ENCODE measurements at regions not wholly inside any gene's neighbourhood (a gene's known extent, or its start where the extent isn't known, plus 50 kb on each side); places are given as distances from the start of the nearest gene placed in this dataset.

DNA sequence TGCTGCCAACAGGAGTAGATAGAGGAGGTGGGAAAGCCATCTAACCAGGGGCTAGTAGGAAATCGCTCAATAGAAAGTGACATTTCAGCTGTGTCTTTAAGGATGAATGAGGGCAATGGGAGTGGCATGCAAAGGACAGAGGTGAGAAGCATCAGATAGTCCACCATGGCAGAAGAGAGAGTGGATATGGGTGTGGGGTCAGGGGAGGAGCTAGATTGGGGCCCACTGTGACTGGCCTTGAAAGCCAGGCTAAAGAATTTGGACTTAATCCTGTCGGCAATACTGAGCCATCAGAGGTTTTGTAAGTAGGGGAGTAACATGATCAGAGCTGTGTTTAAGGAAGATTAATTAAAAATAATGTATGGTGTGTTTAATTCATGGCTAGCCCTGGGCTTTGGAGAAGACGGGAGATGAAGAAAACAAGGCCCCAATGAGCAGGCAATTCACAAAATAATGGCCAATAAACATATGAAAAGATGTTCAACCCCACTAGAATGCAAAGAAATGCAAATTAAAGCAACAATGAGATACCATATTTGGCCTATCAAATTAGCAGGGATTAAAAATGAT is 98.1 kb upstream of the PJA1 start:
- no peaks in the 10 kb centered on the region for H3K36me3 ChIP-seq (replicated peaks; ENCODE audit: low read depth, low read length)
- H3K4me3 ChIP-seq (ENCODE audit: low read length): no peak overlapping the region
- H2AFZ ChIP-seq (ENCODE audit: low read depth, low read length): no peak overlapping the region
- no peak overlapping the region for H3K27ac ChIP-seq (ENCODE audit: low read length)
- no peaks in the 10 kb centered on the region for H3K27me3 ChIP-seq (ENCODE audit: low read depth, low read length)
- no peak overlapping the region for H3K4me2 ChIP-seq (ENCODE audit: low read length)
- H3K9me3 ChIP-seq (ENCODE audit: insufficient read depth, low read length): no peaks in the 10 kb centered on the region
- no peaks in the 10 kb centered on the region for H4K20me1 ChIP-seq (ENCODE audit: insufficient read depth, low read length)
- H3K4me1 ChIP-seq (ENCODE audit: low read length): peaks cover 2% of the 10 kb centered on the region
- H3K9ac ChIP-seq (ENCODE audit: low read length): no peak overlapping the region
- no peaks in the 10 kb centered on the region for H3K79me2 ChIP-seq (ENCODE audit: low read length)
- no peak for TF ChIP-seq EZH2phosphoT487 (IDR thresholded peaks at IDR 0.05; ENCODE audit: low read depth)
- TF ChIP-seq, protein P1, sequence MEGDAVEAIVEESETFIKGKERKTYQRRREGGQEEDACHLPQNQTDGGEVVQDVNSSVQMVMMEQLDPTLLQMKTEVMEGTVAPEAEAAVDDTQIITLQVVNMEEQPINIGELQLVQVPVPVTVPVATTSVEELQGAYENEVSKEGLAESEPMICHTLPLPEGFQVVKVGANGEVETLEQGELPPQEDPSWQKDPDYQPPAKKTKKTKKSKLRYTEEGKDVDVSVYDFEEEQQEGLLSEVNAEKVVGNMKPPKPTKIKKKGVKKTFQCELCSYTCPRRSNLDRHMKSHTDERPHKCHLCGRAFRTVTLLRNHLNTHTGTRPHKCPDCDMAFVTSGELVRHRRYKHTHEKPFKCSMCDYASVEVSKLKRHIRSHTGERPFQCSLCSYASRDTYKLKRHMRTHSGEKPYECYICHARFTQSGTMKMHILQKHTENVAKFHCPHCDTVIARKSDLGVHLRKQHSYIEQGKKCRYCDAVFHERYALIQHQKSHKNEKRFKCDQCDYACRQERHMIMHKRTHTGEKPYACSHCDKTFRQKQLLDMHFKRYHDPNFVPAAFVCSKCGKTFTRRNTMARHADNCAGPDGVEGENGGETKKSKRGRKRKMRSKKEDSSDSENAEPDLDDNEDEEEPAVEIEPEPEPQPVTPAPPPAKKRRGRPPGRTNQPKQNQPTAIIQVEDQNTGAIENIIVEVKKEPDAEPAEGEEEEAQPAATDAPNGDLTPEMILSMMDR (IDR thresholded peaks at IDR 0.05; ENCODE audit: low read depth, low read length): no peak

DNA sequence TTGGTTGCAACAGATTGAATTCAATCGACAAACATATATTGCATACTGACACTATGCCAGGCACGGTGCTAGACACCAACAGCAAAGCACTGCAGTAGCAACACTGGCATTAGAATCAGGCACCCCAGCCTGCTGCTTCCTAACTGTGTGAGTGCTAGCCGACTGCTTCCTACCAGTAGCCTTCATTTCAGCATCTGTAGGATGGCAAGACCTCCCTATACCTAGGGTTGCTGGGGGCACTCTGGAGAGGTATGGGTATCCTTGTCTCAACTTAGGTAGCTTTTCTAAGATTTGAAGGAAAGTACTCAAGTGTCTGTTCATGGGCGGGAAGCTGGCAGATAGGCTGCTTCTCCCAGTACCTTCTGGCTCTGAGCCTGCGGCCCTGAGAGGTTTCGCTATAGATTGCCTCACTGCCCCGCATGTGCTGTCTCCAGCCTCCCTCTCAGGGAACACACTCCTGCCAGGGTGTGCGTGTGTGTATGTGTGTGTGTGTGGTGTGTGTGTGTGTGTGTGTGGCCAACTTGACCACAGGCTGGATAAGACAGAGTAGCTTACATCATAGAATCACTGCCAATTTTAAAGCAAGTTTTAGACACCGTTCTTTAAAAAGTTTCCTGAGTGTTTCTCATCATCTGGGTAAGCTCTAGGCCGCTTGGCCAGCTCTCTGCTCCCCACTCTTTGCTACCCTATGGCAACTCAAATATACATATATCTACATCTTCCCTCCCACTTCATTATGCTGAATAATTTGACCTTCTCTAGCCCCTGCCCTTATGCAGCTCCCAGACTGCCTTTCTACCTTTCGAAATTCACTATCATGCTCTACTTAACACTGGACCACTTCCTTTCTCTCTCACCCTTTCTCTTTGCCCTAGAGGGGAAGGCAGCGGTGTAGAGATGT is 97.0 kb upstream of the PJA1 start:
- H3K79me2 ChIP-seq (ENCODE audit: low read length): no peaks in the 10 kb centered on the region
- H3K4me3 ChIP-seq (ENCODE audit: low read length): no peak overlapping the region
- no peaks in the 10 kb centered on the region for H3K36me3 ChIP-seq (replicated peaks; ENCODE audit: low read depth, low read length)
- H3K4me2 ChIP-seq (ENCODE audit: low read length): no peak overlapping the region
- peaks cover 9% of the 10 kb centered on the region; the same call in 1 of the 2 replicates for H3K4me1 ChIP-seq (ENCODE audit: low read length)
- no peak for TF ChIP-seq EZH2phosphoT487 (IDR thresholded peaks at IDR 0.05; ENCODE audit: low read depth)
- TF ChIP-seq, protein P1 (IDR thresholded peaks at IDR 0.05; ENCODE audit: low read depth, low read length): no peak
- H3K9me3 ChIP-seq (ENCODE audit: insufficient read depth, low read length): no peaks in the 10 kb centered on the region
- H2AFZ ChIP-seq (ENCODE audit: low read depth, low read length): no peak overlapping the region
- H3K27me3 ChIP-seq (ENCODE audit: low read depth, low read length): no peaks in the 10 kb centered on the region
- H3K27ac ChIP-seq (ENCODE audit: low read length): no peak overlapping the region
- H4K20me1 ChIP-seq (ENCODE audit: insufficient read depth, low read length): no peaks in the 10 kb centered on the region
- no peak overlapping the region for H3K9ac ChIP-seq (ENCODE audit: low read length)

DNA sequence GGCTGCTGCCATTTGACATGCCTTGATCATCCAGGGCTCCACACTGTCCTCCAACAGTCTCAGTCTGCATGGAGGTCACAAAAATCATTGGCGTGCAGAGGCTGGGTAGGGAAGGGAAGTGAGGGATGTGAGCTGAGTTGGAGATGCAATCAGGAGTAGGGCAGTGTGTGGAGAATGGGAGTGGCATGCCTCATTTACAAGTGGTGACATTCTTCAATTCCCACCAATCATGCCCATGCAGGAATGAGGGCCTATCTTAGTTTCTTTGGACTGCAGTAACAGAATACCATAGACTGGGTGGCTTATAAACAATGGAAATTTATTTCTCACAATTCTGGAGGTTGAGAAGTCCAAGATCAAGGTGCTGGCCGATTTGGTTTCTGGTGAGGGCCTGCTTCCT is 94.9 kb upstream of the PJA1 start:
- TF ChIP-seq, protein P1 (IDR thresholded peaks at IDR 0.05; ENCODE audit: low read depth, low read length): no peak
- TF ChIP-seq EZH2phosphoT487 (IDR thresholded peaks at IDR 0.05; ENCODE audit: low read depth): no peak
- Histone ChIP-seq H3K27me3 (ENCODE audit: low read depth, low read length) (no peaks in the 10 kb centered on the region), H2AFZ (ENCODE audit: low read depth, low read length) (no peak overlapping the region), H3K4me3 (ENCODE audit: low read length) (no peak overlapping the region), H3K9me3 (ENCODE audit: insufficient read depth, low read length) (no peaks in the 10 kb centered on the region), H3K27ac (ENCODE audit: low read length) (no peak overlapping the region), H3K79me2 (ENCODE audit: low read length) (no peaks in the 10 kb centered on the region), H3K4me1 (ENCODE audit: low read length) (peaks cover 9% of the 10 kb centered on the region; the same call in 1 of the 2 replicates), H3K4me2 (ENCODE audit: low read length) (no peak overlapping the region), H3K36me3 (replicated peaks; ENCODE audit: low read depth, low read length) (no peaks in the 10 kb centered on the region), H4K20me1 (ENCODE audit: insufficient read depth, low read length) (no peaks in the 10 kb centered on the region), H3K9ac (ENCODE audit: low read length) (no peak overlapping the region)

DNA sequence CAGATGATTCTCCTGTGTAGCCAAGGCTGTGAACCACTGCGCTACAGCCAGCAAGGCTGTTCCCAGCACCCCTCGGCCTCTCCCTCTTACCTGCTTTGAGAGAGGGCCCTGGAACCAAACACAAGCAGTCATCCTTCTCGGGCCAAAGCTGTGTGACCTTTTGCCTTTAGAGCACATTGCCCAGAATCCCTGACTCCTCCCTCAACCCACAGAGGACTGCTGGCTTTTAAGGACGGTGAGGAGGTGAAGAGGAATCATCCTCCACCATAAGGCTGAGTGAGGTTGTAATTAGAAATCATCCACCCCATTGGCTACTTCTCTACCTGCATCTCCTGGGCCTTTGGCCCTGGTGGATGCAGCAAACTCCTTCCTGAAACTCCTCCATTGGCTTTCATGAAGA is 93.6 kb upstream of the PJA1 start:
- Histone ChIP-seq H3K27me3 (ENCODE audit: low read depth, low read length) (no peaks in the 10 kb centered on the region), H3K27ac (ENCODE audit: low read length) (no peak overlapping the region), H3K4me1 (ENCODE audit: low read length) (peaks cover 9% of the 10 kb centered on the region; the same call in 1 of the 2 replicates), H3K4me2 (ENCODE audit: low read length) (no peak overlapping the region), H4K20me1 (ENCODE audit: insufficient read depth, low read length) (no peaks in the 10 kb centered on the region), H3K4me3 (ENCODE audit: low read length) (no peak overlapping the region), H3K36me3 (replicated peaks; ENCODE audit: low read depth, low read length) (no peaks in the 10 kb centered on the region), H3K79me2 (ENCODE audit: low read length) (no peaks in the 10 kb centered on the region), H3K9me3 (ENCODE audit: insufficient read depth, low read length) (no peaks in the 10 kb centered on the region), H3K9ac (ENCODE audit: low read length) (no peak overlapping the region), H2AFZ (ENCODE audit: low read depth, low read length) (no peak overlapping the region)
- TF ChIP-seq, protein P1 (IDR thresholded peaks at IDR 0.05; ENCODE audit: low read depth, low read length): no peak
- no peak for TF ChIP-seq EZH2phosphoT487 (IDR thresholded peaks at IDR 0.05; ENCODE audit: low read depth)

Data from OCI-LY3 (cell line).